Kidney glomerular epithelial cell (primary cell): ENCODE measurements at regions not wholly inside any gene's neighbourhood (a gene's known extent, or its start where the extent isn't known, plus 50 kb on each side); places are given as distances from the start of the nearest gene placed in this dataset.

Experiments
- DNase-seq: peaks from one replicate; lab custom pipeline; 2025; lab: John Stamatoyannopoulos, UW

- no peak for DNase-seq
These were observed 173.6 kb upstream of the SGK1 start for GRCh38 chr6:134491477-134491876.

DNA sequence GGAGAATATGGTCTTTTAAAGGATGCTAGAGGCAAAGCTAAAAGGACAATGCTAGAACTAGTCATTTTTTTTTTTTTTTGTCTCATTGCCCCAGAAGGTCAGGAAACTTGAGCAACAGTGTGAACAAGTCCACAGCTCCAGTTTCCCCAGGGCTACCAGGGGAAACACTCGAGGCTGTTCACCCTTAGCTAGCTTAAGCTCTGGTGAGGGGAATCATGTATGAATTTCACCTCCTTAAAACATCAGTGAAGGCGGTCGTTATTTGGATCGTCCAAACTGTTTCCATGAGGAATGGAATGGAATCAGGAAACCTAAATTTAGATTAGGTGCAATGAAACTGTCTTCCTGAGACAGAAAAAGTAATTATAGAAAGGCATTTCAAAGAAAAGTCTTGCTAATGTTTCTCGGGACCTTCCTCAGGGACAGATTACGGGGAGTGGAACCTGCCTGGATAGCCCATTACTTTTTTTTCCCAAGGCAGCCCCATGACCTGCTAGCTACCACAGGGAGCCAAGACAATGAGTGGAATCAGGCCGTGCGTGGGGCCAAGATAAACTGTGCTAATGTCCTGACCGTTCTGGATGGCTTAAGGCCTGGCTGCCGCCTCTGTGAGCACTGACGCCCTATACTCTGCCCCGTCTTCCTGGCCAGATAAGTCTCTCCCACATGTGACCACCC is 164.8 kb upstream of the SGK1 start:
- DNase-seq, result peak; percentile 31

DNA sequence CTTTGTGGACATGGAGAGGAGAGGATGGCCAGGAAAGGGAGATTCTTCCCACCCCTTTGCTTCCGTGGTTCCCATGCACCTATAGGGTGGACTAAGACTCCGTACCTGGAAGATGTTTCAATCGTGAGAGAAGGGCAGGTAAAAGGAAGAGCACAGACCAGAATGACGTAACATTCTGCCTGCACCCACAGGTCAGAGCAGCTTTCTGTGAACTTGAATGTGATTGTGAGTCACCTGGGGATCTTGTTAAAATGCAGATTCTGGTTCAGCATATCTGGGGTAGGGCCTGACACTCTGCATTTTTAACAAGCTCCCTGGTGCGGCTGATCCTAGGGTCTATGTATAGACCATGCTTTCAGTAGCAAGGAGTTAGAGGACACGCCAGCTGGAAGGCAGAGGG is 164.1 kb upstream of the SGK1 start:
- no peak for DNase-seq

GRCh38 chr6:134480593-134480992 is 162.7 kb upstream of the SGK1 start:
- DNase-seq, result no peak

- no peak for DNase-seq
These were observed 161.0 kb upstream of the SGK1 start for GRCh38 chr6:134478764-134479399.

DNA sequence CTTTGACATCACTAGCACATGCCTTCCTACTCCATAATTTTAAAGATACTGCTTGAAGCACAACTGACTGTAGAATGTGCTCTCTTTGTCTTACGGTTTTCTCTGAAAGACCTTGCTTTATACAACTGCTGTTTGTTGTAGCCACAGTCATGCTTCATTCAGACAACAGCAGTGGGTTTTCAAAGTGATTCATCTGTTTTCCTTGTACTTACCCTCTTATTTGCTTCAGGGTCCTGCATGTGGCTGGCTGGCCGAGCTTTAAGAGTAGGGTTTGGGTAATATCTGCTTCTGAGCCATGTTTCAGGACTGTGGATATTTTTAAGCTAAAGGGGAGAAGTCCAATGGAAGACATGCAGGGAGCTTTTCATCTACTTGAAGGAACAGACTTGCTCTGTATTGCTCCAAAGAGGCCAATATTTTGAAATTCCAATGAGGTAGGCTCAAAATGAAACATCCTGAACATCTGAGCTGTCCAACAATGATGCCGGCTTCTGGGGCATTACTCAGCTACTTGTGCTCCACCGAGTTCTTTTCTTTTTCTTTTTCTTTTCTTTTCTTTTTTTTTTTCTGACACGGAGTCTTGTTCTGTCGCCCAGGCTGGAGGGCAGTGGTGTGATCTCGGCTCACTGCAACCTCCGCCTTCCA is 160.2 kb upstream of the SGK1 start:
- DNase-seq, result no peak

DNA sequence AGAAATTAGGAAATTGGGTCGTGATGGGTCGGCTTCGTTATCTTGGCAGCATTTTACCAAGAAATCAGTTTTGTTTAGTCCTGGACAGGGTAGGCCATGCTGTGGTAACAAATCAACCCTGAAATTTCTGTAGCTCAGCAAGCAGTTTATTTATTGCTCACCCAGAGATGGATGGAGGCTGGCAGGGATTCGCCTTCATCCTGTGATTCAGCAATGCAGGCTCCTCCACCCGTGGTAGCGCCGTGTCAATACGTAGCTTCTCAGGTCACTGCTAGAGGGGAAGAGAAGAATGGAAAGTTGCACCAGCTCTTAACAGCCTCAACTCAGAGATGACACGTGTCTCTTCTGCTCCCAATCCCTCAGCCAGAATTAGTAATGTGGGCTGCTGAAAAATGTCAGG is 157.0 kb upstream of the SGK1 start:
- no peak for DNase-seq

DNA sequence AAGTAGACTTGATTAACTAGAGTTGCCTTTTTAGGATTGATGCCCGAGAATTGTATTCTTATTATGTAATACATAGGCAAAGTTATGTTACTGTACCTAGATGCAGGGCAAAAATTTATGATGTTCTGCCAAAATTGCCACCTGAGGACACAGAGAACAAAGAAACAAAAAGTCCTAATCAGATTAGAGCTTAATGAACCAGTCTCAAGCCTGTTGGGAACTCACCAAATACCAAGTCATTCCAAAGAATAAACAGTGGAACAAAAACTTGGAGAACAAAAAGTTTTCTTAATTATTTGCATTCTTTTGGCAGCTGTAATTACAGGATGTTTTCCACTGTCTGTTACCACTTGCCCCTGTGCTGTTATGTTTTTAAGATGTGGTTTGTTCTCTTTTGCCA is 154.7 kb upstream of the SGK1 start:
- no peak for DNase-seq

DNA sequence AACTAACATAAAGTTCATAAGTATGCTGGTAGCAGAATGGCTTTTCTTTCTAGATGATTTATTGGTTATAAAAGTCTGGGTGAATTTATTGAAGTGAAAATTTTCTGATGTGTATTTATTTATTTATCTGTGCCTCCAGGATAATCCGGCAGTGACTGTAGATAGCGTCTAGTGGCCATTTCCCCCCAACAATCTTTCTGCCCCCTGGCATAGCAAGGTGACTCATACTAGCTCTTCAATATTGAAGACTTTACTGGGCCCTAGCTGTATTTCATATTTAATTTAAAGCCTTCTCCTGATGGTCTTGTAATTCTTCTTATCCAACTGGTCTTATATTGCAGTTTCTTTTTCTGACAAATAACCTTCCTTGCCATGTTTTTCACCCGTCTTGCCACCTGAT is 154.1 kb upstream of the SGK1 start:
- no peak for DNase-seq

GRCh38 chr6:134470457-134470975 is 152.6 kb upstream of the SGK1 start:
- no peak for DNase-seq

GRCh38 chr6:134469702-134470456 is 152.0 kb upstream of the SGK1 start:
- DNase-seq, result no peak

GRCh38 chr6:134468633-134469032 is 150.7 kb upstream of the SGK1 start:
- DNase-seq, result no peak

GRCh38 chr6:134467620-134468019 is 149.7 kb upstream of the SGK1 start:
- DNase-seq, result no peak

GRCh38 chr6:134466771-134467525 is 149.0 kb upstream of the SGK1 start:
- DNase-seq, result no peak

GRCh38 chr6:134464690-134465411 is 146.9 kb upstream of the SGK1 start:
- DNase-seq, result peak; percentile 75

DNA sequence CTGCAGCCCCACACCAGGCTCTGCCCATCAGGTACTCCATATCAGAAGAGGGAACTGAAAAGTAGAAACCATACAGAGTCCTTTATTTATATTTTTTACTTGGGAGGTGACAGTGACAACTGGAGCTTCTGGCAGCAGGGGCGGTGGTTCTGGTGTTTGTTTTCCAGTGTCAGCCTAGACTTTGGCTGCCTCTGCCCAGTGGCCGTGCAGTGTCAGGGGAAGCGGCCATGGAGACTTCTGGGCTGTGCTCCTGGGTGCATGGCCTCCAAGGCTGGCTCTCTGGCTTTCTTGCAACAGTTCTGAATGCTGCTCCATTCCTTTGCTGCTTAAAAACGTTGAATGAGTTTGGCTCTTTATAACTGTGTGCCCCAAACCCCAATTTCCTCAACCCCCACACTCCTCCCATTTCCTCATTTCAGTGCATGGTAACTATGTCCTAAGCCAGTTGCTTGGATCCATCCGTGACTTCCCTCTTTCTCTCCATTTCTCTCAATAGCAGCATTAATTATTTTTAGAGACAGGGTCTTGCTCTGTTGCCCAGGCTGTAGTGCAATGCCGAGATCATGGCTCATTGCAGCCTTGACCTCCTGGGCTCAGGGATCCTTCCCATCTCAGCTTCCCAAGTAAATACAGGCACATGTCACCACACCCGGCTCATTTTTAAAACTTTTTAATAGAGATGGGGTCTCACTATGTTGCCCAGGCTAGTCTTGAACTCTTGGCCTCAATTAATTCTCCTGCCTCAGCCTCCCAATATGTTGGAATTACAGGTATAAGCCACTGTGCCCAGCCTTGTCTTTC is 141.1 kb upstream of the SGK1 start:
- no peak for DNase-seq

DNA sequence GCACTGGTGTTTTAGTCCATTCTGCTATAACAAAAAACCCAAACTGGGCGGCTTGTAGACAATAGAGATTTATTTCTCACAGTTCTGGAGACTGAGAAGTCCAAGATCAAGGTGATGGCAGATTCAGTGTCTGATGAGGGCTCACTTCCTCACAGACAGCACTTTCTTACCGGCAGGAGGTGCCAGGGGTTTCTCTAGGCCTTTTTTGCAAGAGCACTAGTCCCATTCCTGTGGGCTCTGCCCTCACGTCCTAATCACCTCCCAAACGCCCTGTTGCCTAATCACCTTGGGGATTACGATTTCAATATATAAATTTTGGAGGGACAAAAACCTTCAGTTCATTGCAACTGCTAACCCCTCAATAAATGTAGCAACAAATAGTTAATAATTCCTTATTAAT is 140.0 kb upstream of the SGK1 start:
- no peak for DNase-seq

DNA sequence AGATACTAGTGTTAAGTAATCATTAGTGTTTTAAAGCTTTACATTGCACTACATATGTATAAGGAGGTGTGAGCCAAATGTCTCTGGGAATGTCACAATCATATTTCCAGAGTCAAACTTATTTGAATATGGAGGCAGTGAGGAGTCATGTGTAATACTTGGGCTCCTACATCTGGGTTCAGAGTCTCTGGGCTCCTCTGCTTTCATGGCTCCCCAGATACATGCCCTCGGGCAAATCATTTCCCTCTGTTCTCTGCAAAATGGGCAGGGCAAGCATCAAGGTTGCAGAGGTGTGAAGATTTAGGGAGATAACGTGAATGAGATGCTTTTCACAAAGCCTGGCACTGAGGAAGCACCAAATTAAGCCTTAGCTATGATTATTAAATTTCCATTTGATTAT is 138.3 kb upstream of the SGK1 start:
- DNase-seq, result no peak

GRCh38 chr6:134455319-134455718 is 137.4 kb upstream of the SGK1 start:
- no peak for DNase-seq

DNA sequence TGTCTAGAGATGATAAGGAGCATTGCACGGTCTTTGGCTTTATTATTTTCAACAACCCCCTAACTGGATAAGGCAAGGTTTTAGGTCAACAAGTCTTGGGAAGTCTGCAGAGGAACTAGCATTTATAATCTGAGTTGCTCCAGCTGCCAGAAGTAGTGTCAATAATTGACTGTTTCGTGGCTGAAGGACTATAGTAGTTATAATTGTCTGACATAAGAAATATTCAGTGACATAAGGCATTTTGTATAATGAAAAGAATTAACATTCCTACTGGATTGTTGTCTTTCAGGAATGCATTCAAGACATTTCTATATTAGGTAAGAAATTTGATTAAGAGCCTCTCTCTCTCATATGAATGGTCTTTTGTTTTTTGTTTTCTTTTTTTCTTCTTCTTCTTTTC is 136.9 kb upstream of the SGK1 start:
- peak; percentile 10 for DNase-seq
